H9 (cell line): ENCODE measurements at regions not wholly inside any gene's neighbourhood (a gene's known extent, or its start where the extent isn't known, plus 50 kb on each side); places are given as distances from the start of the nearest gene placed in this dataset.

Source experiments
- DNase-seq: peaks from one replicate; pipeline ENCODE4 v3.0.0-alpha.2; 2017
- H2AFZ ChIP-seq: one replicate; pipeline ENCODE4 v1.6.1; 2013; ENCODE audit warnings: mild to moderate bottlenecking, low read length, control low read depth, moderate library complexity
- H2AK5ac ChIP-seq: 2 replicates; pipeline ENCODE4 v1.6.1; 2013; ENCODE audit warnings: low read length, control low read depth, mixed read lengths; ENCODE audit not compliant: insufficient read length
- H2BK120ac ChIP-seq: one replicate; pipeline ENCODE4 v1.6.1; 2013; ENCODE audit warnings: low read depth, mild to moderate bottlenecking, low read length, control low read depth, inconsistent platforms; ENCODE audit not compliant: poor library complexity, severe bottlenecking
- H2BK12ac ChIP-seq: 2 replicates; pipeline ENCODE4 v1.6.1; 2013; ENCODE audit warnings: low read length, control low read depth, mixed read lengths, low read depth; ENCODE audit not compliant: insufficient read length
- H2BK15ac ChIP-seq: 2 replicates; pipeline ENCODE4 v1.6.1; 2013; ENCODE audit warnings: low read depth, low read length, control low read depth
- H2BK20ac ChIP-seq: one replicate; pipeline ENCODE4 v1.6.1; 2013; ENCODE audit warnings: low read depth, mild to moderate bottlenecking, low read length, control low read depth, inconsistent platforms; ENCODE audit not compliant: poor library complexity, severe bottlenecking
- H2BK5ac ChIP-seq: 2 replicates; pipeline ENCODE4 v1.6.1; 2013; ENCODE audit warnings: low read length, control low read depth, mixed read lengths; ENCODE audit not compliant: insufficient read length
- H3K14ac ChIP-seq: 2 replicates; pipeline ENCODE4 v1.6.1; 2013; ENCODE audit warnings: low read length, control low read depth; ENCODE audit not compliant: insufficient read depth
- H3K18ac ChIP-seq: 2 replicates; pipeline ENCODE4 v1.6.1; 2013; ENCODE audit warnings: low read depth, mild to moderate bottlenecking, mixed read lengths, low read length, control low read depth; ENCODE audit not compliant: insufficient read length
- H3K23ac ChIP-seq: 2 replicates; pipeline ENCODE4 v1.6.1; 2013; ENCODE audit warnings: low read length, control low read depth, mixed read lengths, low read depth; ENCODE audit not compliant: insufficient read length
- H3K23me2 ChIP-seq: 2 replicates; pipeline ENCODE4 v1.6.1; 2013; ENCODE audit warnings: low read depth, mild to moderate bottlenecking, mixed read lengths, low read length, control low read depth; ENCODE audit not compliant: insufficient read length, poor library complexity, severe bottlenecking
- H3K27ac ChIP-seq: 2 replicates; pipeline ENCODE4 v1.5.1; 2013; ENCODE audit warnings: low read length, control low read depth, mixed read lengths, low read depth; ENCODE audit not compliant: insufficient read length
- H3K27me3 ChIP-seq: 2 replicates; pipeline ENCODE4 v1.6.1; 2013; ENCODE audit warnings: low read length, control low read depth, inconsistent platforms; ENCODE audit not compliant: insufficient read depth
- H3K4ac ChIP-seq: 2 replicates; pipeline ENCODE4 v1.6.1; 2013; ENCODE audit warnings: low read depth, mild to moderate bottlenecking, control low read depth, inconsistent platforms, low read length, moderate library complexity
- H3K4me1 ChIP-seq: 2 replicates; pipeline ENCODE4 v1.6.1; 2013; ENCODE audit warnings: low read length, control low read depth, inconsistent platforms; ENCODE audit not compliant: insufficient read depth
- H3K4me2 ChIP-seq: 2 replicates; pipeline ENCODE4 v1.6.1; 2013; ENCODE audit warnings: low read length, control low read depth, mixed read lengths; ENCODE audit not compliant: insufficient read length, insufficient read depth
- H3K56ac ChIP-seq: 2 replicates; pipeline ENCODE4 v1.6.1; 2013; ENCODE audit warnings: low read depth, mild to moderate bottlenecking, mixed read lengths, low read length, control low read depth; ENCODE audit not compliant: insufficient read length
- H3K79me1 ChIP-seq: 2 replicates; pipeline ENCODE4 v1.6.1; 2013; ENCODE audit warnings: low read depth, mild to moderate bottlenecking, moderate library complexity, low read length, control low read depth, inconsistent platforms; ENCODE audit not compliant: insufficient read depth, poor library complexity, severe bottlenecking
- H3K79me2 ChIP-seq: 2 replicates; pipeline ENCODE4 v1.6.1; 2013; ENCODE audit warnings: low read length, control low read depth, inconsistent platforms; ENCODE audit not compliant: insufficient read depth
- H3K9ac ChIP-seq: 2 replicates; pipeline ENCODE4 v1.6.1; 2013; ENCODE audit warnings: low read length, control low read depth, mixed read lengths; ENCODE audit not compliant: insufficient read length; ENCODE audit errors: extremely low read depth
- H3K9me3 ChIP-seq: one replicate; pipeline ENCODE4 v1.6.1; 2013; ENCODE audit warnings: low read depth, low read length, inconsistent platforms; ENCODE audit not compliant: control insufficient read depth
- H3T11ph ChIP-seq: one replicate; pipeline ENCODE4 v1.6.1; 2013; ENCODE audit warnings: mild to moderate bottlenecking, low read length, control low read depth, inconsistent platforms
- H4K20me1 ChIP-seq: one replicate; pipeline ENCODE4 v1.6.1; 2013; ENCODE audit not compliant: control insufficient read depth, insufficient read length, insufficient read depth
- H4K5ac ChIP-seq: 2 replicates; pipeline ENCODE4 v1.6.1; 2013; ENCODE audit warnings: low read depth, mild to moderate bottlenecking, mixed read lengths, low read length, control low read depth; ENCODE audit not compliant: insufficient read length
- H4K8ac ChIP-seq: replicated peaks from 2 replicates; pipeline ENCODE4 v1.6.1; 2013; ENCODE audit warnings: low read length, control low read depth, mixed read lengths, low read depth; ENCODE audit not compliant: insufficient read length
- H4K91ac ChIP-seq: 2 replicates; pipeline ENCODE4 v1.6.1; 2013; ENCODE audit warnings: low read depth, mild to moderate bottlenecking, moderate library complexity, mixed read lengths, low read length, control low read depth; ENCODE audit not compliant: insufficient read length
- H3K27ac Mint-ChIP-seq, 3 experiments: 2 replicates in 2 of 3; 3 replicates in 1 of 3; pipeline ENCODE4 v1.8.0; 2020 to 2021; ENCODE audit warnings: mixed read lengths in 3 of 3, mild to moderate bottlenecking in 1 of 3, moderate library complexity in 1 of 3
- H3K27me3 Mint-ChIP-seq: 2 replicates; pipeline ENCODE4 v1.8.0; 2021; ENCODE audit warnings: low read depth, mild to moderate bottlenecking, moderate library complexity, mixed read lengths
- H3K36me3 Mint-ChIP-seq, 3 experiments: 2 replicates in 2 of 3; 3 replicates in 1 of 3; pipeline ENCODE4 v1.8.0; 2020 to 2021; ENCODE audit warnings: low read depth in 3 of 3, mixed read lengths in 3 of 3; ENCODE audit not compliant: insufficient read depth in 1 of 3
- H3K4me1 Mint-ChIP-seq, 2 experiments: 2 replicates each; pipeline ENCODE4 v1.8.0; 2020; ENCODE audit warnings: mixed read lengths in 2 of 2
- H3K4me3 Mint-ChIP-seq, 2 experiments: 2 replicates in 1 of 2; 3 replicates in 1 of 2; pipeline ENCODE4 v1.8.0; 2020 to 2021; ENCODE audit warnings: mild to moderate bottlenecking in 2 of 2, mixed read lengths in 2 of 2, moderate library complexity in 1 of 2
- H3K9me3 Mint-ChIP-seq, 2 experiments: 2 replicates in 1 of 2; 3 replicates in 1 of 2; pipeline ENCODE4 v1.8.0; 2020; ENCODE audit warnings: mild to moderate bottlenecking in 2 of 2, mixed read lengths in 2 of 2, moderate library complexity in 1 of 2
- WGBS: extraction: QIAGEN DNeasy Blood & Tissue Kit; methylation state at CpG from one replicate; pipeline ENCODE4 v1.1.7; 2013; ENCODE audit warnings: missing lambda C conversion rate, low lambda C conversion rate, mixed read lengths; ENCODE audit not compliant: insufficient read length; ENCODE audit errors: extremely low coverage; 5-methylcytosine and 5-hydroxymethylcytosine counted together
- TF ChIP-seq, protein P1 (sequence below): fragments of 200-600 bp; sonication (generic); conservative IDR thresholded peaks from 3 replicates; pipeline ENCODE4 v1.8.0; 2021; ENCODE audit warnings: antibody characterized with exemption, mild to moderate bottlenecking

DNA sequence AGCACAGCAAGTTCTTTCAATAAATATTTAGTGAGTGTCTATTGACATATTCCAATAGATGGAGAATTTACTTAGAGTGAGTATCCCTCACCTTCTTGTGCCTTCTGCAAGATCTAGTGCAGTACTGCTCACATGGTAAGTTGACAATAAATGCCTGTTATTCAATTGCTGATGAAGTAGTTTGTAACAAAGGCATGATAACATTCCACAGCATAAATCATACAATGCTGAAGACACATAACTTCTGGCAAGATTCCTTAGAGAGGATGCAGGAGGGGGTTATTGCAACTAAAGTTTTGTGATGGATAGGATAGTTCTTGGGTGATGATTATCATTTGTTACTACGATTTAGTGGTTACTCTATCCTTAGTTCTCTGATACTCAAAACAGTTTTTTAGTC lies 112.2 kb upstream of the RBMS3 start:
- no peaks in the 10 kb centered on the region for H4K20me1 ChIP-seq
- TF ChIP-seq, protein P1, sequence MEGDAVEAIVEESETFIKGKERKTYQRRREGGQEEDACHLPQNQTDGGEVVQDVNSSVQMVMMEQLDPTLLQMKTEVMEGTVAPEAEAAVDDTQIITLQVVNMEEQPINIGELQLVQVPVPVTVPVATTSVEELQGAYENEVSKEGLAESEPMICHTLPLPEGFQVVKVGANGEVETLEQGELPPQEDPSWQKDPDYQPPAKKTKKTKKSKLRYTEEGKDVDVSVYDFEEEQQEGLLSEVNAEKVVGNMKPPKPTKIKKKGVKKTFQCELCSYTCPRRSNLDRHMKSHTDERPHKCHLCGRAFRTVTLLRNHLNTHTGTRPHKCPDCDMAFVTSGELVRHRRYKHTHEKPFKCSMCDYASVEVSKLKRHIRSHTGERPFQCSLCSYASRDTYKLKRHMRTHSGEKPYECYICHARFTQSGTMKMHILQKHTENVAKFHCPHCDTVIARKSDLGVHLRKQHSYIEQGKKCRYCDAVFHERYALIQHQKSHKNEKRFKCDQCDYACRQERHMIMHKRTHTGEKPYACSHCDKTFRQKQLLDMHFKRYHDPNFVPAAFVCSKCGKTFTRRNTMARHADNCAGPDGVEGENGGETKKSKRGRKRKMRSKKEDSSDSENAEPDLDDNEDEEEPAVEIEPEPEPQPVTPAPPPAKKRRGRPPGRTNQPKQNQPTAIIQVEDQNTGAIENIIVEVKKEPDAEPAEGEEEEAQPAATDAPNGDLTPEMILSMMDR = no peak
- no peak overlapping the region for H3K27ac ChIP-seq
- no peaks in the 10 kb centered on the region for H3K23me2 ChIP-seq
- H4K8ac ChIP-seq = no peak overlapping the region
- H2BK15ac ChIP-seq = no peak overlapping the region
- H3K9ac ChIP-seq = no peak overlapping the region
- H3K23ac ChIP-seq = no peak overlapping the region
- H2BK120ac ChIP-seq = no peak overlapping the region
- no peaks in the 10 kb centered on the region for H3K27me3 ChIP-seq
- no peak for DNase-seq
- no peaks in the 10 kb centered on the region for H3K27me3 Mint-ChIP-seq
- no peaks in the 10 kb centered on the region; a peak in 1 of 7 replicates for H3K36me3 Mint-ChIP-seq
- H2BK12ac ChIP-seq = no peak overlapping the region
- no peak overlapping the region for H4K91ac ChIP-seq
- no peak overlapping the region for H3K4me3 Mint-ChIP-seq
- H3K4me2 ChIP-seq = no peak overlapping the region
- no peak overlapping the region for H3K4ac ChIP-seq
- no peaks in the 10 kb centered on the region for H3K79me1 ChIP-seq
- H3T11ph ChIP-seq = no peak overlapping the region
- H3K9me3 ChIP-seq = no peaks in the 10 kb centered on the region
- no peak overlapping the region for H4K5ac ChIP-seq
- no peak overlapping the region for H3K14ac ChIP-seq
- H2BK5ac ChIP-seq = no peak overlapping the region
- H3K9me3 Mint-ChIP-seq = no peaks in the 10 kb centered on the region
- H3K18ac ChIP-seq = no peak overlapping the region
- no peak overlapping the region for H3K56ac ChIP-seq
- H3K27ac Mint-ChIP-seq = no peak overlapping the region
- H2AK5ac ChIP-seq = no peak overlapping the region
- H2AFZ ChIP-seq = no peak overlapping the region
- WGBS = no CpG with 5 or more reads among the region's 1 CpG
- no peak overlapping the region for H2BK20ac ChIP-seq
- H3K4me1 ChIP-seq = peaks cover 3% of the 10 kb centered on the region; the same call in 1 of the 2 replicates
- peaks cover 7 to 24% of the 10 kb centered on the region in 2 experiments for H3K4me1 Mint-ChIP-seq
- H3K79me2 ChIP-seq = no peaks in the 10 kb centered on the region
